ENCODE measurements at regions not wholly inside any gene's neighbourhood (a gene's known extent, or its start where the extent isn't known, plus 50 kb on each side); places are given as distances from the start of the nearest gene placed in this dataset.

- no peak for TF ChIP-seq CTCF (conservative IDR thresholded peaks at IDR 0.05)
- TF ChIP-seq ZFX (IDR thresholded peaks at IDR 0.05), result no peak
These were observed 646.1 kb upstream of the TMEM132C start for GRCh38 chr12:127620735-127621355.
